Gastroesophageal sphincter (tissue), 3 donors: ENCODE measurements at regions not wholly inside any gene's neighbourhood (a gene's known extent, or its start where the extent isn't known, plus 50 kb on each side); places are given as distances from the start of the nearest gene placed in this dataset.

Experiments
- EP300 ChIP-seq: sonication (generic); formaldehyde crosslinking; IDR thresholded peaks from one replicate; pipeline ENCODE4 v1.6.1; 2017; ENCODE audit warnings: antibody characterized with exemption, mild to moderate bottlenecking
- POLR2A ChIP-seq, 2 donors: fragments of 450-650 bp; IDR thresholded peaks; one replicate each; pipeline ENCODE4 v1.6.1; 2017; ENCODE audit warnings: antibody characterized with exemption in 2 of 2, mild to moderate bottlenecking in 2 of 2, moderate library complexity in 1 of 2
- TF ChIP-seq, protein P1 (sequence below), 4 experiments: fragments of 200-600 bp in 2 of 4; fragments of 450-650 bp in 2 of 4; sonication (generic) in 1 of 4; IDR thresholded peaks; one replicate each; pipeline ENCODE4 v1.5.1; 2017 to 2019; ENCODE audit warnings: antibody characterized with exemption in 4 of 4, mild to moderate bottlenecking in 2 of 4, moderate library complexity in 2 of 4

GRCh38 chr2:217004656-217005055 is 144.8 kb upstream of the TNP1 start:
- TF ChIP-seq, protein P1, sequence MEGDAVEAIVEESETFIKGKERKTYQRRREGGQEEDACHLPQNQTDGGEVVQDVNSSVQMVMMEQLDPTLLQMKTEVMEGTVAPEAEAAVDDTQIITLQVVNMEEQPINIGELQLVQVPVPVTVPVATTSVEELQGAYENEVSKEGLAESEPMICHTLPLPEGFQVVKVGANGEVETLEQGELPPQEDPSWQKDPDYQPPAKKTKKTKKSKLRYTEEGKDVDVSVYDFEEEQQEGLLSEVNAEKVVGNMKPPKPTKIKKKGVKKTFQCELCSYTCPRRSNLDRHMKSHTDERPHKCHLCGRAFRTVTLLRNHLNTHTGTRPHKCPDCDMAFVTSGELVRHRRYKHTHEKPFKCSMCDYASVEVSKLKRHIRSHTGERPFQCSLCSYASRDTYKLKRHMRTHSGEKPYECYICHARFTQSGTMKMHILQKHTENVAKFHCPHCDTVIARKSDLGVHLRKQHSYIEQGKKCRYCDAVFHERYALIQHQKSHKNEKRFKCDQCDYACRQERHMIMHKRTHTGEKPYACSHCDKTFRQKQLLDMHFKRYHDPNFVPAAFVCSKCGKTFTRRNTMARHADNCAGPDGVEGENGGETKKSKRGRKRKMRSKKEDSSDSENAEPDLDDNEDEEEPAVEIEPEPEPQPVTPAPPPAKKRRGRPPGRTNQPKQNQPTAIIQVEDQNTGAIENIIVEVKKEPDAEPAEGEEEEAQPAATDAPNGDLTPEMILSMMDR (IDR thresholded peaks at IDR 0.05) = no peak
- no peak for TF ChIP-seq EP300
- TF ChIP-seq POLR2A (IDR thresholded peaks at IDR 0.05) = no peak
